ENCODE measurements at regions not wholly inside any gene's neighbourhood (a gene's known extent, or its start where the extent isn't known, plus 50 kb on each side); places are given as distances from the start of the nearest gene placed in this dataset.

DNA sequence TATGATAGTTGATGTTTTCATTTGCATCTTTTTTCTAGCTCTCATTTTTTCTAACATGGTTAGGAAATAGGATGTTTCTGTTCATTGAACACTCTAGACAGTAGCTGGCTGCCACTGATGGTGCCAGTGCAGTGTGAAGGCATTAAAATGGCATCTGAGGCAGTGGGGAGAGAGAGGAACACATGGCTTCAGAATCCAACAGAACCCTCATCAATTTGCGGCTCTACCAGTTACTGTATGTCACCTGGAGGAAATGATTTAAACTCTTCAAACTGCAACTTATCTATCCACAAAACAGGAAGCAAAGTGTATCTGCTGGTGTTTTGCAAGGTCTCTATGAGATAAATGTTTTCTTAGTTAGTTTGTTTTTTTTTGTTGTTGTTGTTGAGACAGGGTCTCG is 305.2 kb upstream of the PRKCQ start:
- H3K9me3 ChIP-seq, result no peaks in the 10 kb centered on the region
- 50 to 68% (median 61%) methylated on average over 2 of the region's 2 CpGs for WGBS, 5 donors

DNA sequence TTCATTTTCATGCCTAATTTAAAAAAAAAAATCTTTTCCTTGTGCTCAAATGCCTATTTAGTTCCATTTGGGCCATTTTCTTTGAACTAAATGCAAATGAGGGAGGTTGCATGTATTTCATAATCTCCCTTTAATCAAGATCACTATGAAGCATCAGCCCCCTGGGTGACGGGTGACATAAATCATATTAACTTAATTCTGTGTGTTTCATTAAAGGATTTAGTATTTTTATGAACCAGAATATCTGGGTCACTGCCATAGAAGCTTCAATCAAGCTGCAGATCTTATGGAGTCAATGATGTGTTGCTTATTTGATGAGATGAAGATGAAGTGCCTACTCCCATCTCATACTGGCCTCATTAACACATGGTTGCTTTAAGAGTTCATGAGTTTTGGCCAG is 301.9 kb upstream of the PRKCQ start:
- H3K27me3 ChIP-seq (replicated peaks in 1 of 7), result no peaks in the 10 kb centered on the region
- TF ChIP-seq POLR2AphosphoS5 (IDR thresholded peaks at IDR 0.05) (no peak), POLR2A (IDR thresholded peaks at IDR 0.05) (no peak)
- TF ChIP-seq, protein P1, sequence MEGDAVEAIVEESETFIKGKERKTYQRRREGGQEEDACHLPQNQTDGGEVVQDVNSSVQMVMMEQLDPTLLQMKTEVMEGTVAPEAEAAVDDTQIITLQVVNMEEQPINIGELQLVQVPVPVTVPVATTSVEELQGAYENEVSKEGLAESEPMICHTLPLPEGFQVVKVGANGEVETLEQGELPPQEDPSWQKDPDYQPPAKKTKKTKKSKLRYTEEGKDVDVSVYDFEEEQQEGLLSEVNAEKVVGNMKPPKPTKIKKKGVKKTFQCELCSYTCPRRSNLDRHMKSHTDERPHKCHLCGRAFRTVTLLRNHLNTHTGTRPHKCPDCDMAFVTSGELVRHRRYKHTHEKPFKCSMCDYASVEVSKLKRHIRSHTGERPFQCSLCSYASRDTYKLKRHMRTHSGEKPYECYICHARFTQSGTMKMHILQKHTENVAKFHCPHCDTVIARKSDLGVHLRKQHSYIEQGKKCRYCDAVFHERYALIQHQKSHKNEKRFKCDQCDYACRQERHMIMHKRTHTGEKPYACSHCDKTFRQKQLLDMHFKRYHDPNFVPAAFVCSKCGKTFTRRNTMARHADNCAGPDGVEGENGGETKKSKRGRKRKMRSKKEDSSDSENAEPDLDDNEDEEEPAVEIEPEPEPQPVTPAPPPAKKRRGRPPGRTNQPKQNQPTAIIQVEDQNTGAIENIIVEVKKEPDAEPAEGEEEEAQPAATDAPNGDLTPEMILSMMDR (IDR thresholded peaks at IDR 0.05 in 8 of 11, conservative IDR thresholded peaks at IDR 0.05 in 3 of 11), result no peak
- intact Hi-C loops (cut with DNase I; ENCODE audit: low total_unique reads), result no loop called here
- peaks cover 0 to 8% (median 0%) of the 10 kb centered on the region in 6 donors for H3K4me1 ChIP-seq
- H3K4me3 ChIP-seq, result no peak overlapping the region
- H3K9me3 ChIP-seq, result no peaks in the 10 kb centered on the region
- H3K36me3 ChIP-seq, result no peaks in the 10 kb centered on the region
- no peak overlapping the region for H3K27ac ChIP-seq
- no peak for DNase-seq
- whole genome bisulfite sequencing, 5 donors, result 30 to 94% (median 90%) methylated on average over 1 of the region's 1 CpG

More for the DNA sequence above, 305.2 kb upstream of the PRKCQ start:
- TF ChIP-seq, protein P1 (IDR thresholded peaks at IDR 0.05 in 8 of 11, conservative IDR thresholded peaks at IDR 0.05 in 3 of 11), result no peak
- TF ChIP-seq POLR2A (IDR thresholded peaks at IDR 0.05) (no peak), POLR2AphosphoS5 (IDR thresholded peaks at IDR 0.05) (no peak)
- intact Hi-C loops (cut with DNase I; ENCODE audit: low total_unique reads), result no loop called here
- Histone ChIP-seq H3K36me3 (no peaks in the 10 kb centered on the region), H3K27me3 (replicated peaks in 1 of 7) (no peaks in the 10 kb centered on the region), H3K4me1 (peaks cover 0 to 8% (median 0%) of the 10 kb centered on the region in 6 donors), H3K27ac (no peak overlapping the region), H3K4me3 (no peak overlapping the region)
- DNase-seq, result no peak

DNA sequence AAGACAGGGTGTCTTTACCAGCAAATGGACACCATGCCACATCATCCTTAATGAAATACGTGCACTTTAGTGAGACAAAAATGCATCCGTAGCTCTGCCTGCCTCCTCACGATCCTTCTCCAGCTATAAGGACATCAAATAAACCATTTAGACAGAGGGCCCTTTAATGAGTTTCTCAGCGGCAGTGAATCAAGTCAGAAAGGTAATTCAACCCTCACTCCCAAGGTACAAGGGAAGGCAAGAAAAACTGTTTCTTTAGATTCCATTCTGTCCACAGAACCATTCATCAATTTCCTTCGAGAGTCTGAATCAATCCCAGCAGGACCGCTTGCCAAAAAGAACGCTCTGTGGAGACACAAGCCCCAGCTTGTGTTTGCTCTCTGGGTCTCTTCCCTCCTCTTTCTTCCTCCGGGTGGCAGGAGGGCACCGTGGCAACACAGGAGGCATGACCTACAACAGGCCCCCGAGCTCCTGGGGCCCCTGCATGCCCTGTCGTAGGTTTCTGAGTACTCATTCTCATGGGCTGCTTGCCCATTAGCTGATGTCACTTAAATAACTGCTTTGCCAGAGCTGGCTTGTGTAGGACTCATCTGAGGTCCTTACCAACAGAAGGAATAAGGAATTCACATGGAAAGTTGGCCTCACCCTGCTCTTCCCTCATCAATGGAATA is 297.8 kb upstream of the PRKCQ start:
- Histone ChIP-seq H3K36me3 (no peaks in the 10 kb centered on the region), H3K27me3 (replicated peaks in 1 of 7) (no peaks in the 10 kb centered on the region), H3K9me3 (no peaks in the 10 kb centered on the region), H3K27ac (no peak overlapping the region), H3K4me1 (no peaks in the 10 kb centered on the region), H3K4me3 (no peak overlapping the region)
- intact Hi-C loops (cut with DNase I; ENCODE audit: low total_unique reads), result no loop called here
- 57 to 69% (median 65%) methylated on average over 11 of the region's 11 CpGs for WGBS, 5 donors
- no peak for TF ChIP-seq POLR2A (IDR thresholded peaks at IDR 0.05)
- TF ChIP-seq, protein P1 (IDR thresholded peaks at IDR 0.05 in 8 of 11, conservative IDR thresholded peaks at IDR 0.05 in 3 of 11), result no peak
- no peak for TF ChIP-seq POLR2AphosphoS5 (IDR thresholded peaks at IDR 0.05)
- no peak for DNase-seq

DNA sequence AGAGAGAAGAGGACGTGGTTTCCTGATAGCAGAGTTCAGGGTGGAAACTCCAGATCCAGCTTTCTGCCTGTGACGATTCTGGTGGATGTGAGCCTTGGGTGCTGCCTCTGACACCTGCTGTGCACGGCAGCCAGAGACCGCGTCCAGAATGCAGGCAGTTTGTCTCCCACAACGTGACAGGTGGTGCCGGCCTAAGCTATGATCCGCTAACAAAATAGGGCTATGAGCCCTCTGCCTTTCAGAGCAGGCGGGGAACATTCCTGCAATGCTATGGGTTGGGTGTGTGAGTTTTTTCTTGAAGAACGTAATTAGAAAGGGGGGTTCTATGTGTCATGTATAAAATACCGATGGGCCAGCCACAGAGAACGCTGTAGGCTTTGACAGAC is 297.3 kb upstream of the PRKCQ start:
- intact Hi-C loops (cut with DNase I; ENCODE audit: low total_unique reads), result no loop called here
- Histone ChIP-seq H3K9me3 (no peaks in the 10 kb centered on the region), H3K27ac (no peak overlapping the region), H3K4me3 (no peak overlapping the region), H3K36me3 (no peaks in the 10 kb centered on the region), H3K27me3 (replicated peaks in 1 of 7) (no peaks in the 10 kb centered on the region), H3K4me1 (no peaks in the 10 kb centered on the region)
- WGBS, 5 donors, result 83 to 89% (median 86%) methylated on average over 12 of the region's 12 CpGs
- DNase-seq, result no peak
- TF ChIP-seq POLR2A (IDR thresholded peaks at IDR 0.05), result no peak
- TF ChIP-seq POLR2AphosphoS5 (IDR thresholded peaks at IDR 0.05), result no peak
- TF ChIP-seq, protein P1 (IDR thresholded peaks at IDR 0.05 in 8 of 11, conservative IDR thresholded peaks at IDR 0.05 in 3 of 11), result no peak
